Neural progenitor cell (in vitro differentiated cells): ENCODE measurements at regions not wholly inside any gene's neighbourhood (a gene's known extent, or its start where the extent isn't known, plus 50 kb on each side); places are given as distances from the start of the nearest gene placed in this dataset.

Experiments
- EZH2phosphoT487 ChIP-seq: fragments of 200-600 bp; sonication (generic); IDR thresholded peaks from 2 replicates; pipeline ENCODE4 v1.6.1; 2017; ENCODE audit warnings: antibody characterized with exemption
- TF ChIP-seq, protein P1 (sequence below): fragments of 200-600 bp; sonication (generic); IDR thresholded peaks from 2 replicates; pipeline ENCODE4 v1.5.1; 2017; ENCODE audit warnings: antibody characterized with exemption, mild to moderate bottlenecking

DNA sequence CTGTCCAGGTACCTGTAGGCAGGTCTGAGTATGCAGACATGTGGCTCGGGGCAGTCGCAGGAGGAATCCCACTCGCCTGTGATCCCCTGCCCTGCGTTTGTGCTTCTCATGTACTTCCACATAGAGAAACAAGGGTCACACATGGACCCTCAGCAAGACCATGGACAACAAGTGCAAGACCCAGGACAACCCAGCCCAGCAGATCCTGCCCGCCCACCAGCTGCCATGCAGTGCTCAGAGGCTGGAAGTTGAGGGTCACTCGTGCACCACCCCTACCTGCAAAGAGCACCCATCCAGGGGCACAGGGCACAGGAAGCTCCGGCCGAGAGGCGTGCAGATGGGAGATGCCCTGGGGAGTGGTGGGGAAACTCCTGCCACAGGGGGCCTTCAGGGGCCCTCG is 67.5 kb upstream of the C14orf180 start:
- TF ChIP-seq, protein P1, sequence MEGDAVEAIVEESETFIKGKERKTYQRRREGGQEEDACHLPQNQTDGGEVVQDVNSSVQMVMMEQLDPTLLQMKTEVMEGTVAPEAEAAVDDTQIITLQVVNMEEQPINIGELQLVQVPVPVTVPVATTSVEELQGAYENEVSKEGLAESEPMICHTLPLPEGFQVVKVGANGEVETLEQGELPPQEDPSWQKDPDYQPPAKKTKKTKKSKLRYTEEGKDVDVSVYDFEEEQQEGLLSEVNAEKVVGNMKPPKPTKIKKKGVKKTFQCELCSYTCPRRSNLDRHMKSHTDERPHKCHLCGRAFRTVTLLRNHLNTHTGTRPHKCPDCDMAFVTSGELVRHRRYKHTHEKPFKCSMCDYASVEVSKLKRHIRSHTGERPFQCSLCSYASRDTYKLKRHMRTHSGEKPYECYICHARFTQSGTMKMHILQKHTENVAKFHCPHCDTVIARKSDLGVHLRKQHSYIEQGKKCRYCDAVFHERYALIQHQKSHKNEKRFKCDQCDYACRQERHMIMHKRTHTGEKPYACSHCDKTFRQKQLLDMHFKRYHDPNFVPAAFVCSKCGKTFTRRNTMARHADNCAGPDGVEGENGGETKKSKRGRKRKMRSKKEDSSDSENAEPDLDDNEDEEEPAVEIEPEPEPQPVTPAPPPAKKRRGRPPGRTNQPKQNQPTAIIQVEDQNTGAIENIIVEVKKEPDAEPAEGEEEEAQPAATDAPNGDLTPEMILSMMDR: no peak
- TF ChIP-seq EZH2phosphoT487: no peak
